Mononuclear cell (primary cell): ENCODE measurements at regions not wholly inside any gene's neighbourhood (a gene's known extent, or its start where the extent isn't known, plus 50 kb on each side); places are given as distances from the start of the nearest gene placed in this dataset.

Experiments
- H3K27me3 ChIP-seq: 2 replicates; pipeline ENCODE4 v1.6.0; 2011; ENCODE audit warnings: low read length, control low read depth; ENCODE audit not compliant: insufficient read depth
- H3K4me1 ChIP-seq: 2 replicates; pipeline ENCODE4 v1.5.1; 2011; ENCODE audit warnings: mild to moderate bottlenecking, low read length, control low read depth; ENCODE audit not compliant: insufficient read depth
- H3K4me3 ChIP-seq: 2 replicates; pipeline ENCODE4 v1.5.1; 2011; ENCODE audit warnings: mild to moderate bottlenecking, low read length, moderate library complexity
- H3K9me3 ChIP-seq: 2 replicates; pipeline ENCODE4 v1.5.1; 2011; ENCODE audit warnings: low read depth, mild to moderate bottlenecking, control low read depth, low read length

- Histone ChIP-seq H3K9me3 (no peaks in the 10 kb centered on the region), H3K27me3 (no peaks in the 10 kb centered on the region), H3K4me1 (no peaks in the 10 kb centered on the region), H3K4me3 (no peak overlapping the region)
Measured at GRCh38 chr13:106178816-106179215, 356.6 kb downstream of the EFNB2 start.

- Histone ChIP-seq H3K9me3 (no peaks in the 10 kb centered on the region), H3K4me3 (no peak overlapping the region), H3K4me1 (no peaks in the 10 kb centered on the region), H3K27me3 (no peaks in the 10 kb centered on the region)
Measured at GRCh38 chr13:106177146-106177545, 358.3 kb downstream of the EFNB2 start.

DNA sequence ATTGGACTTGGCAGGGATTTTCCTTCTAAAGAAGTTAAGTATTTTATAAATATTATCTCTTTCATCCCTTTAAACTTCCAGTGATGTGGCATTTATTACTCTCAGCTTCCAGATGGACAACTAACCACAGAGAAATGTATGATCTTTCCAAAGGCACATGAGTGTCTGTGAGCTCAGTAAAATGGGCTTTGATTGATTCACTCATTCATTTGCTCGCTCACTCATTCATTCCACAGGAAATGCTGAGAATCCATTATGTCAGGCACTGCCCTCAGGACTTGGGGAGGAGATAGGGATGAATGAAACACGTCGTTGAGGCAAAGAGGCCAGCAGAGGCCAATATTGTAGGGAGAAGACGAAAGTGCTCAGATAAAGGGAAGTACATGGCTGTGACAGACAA is 359.3 kb downstream of the EFNB2 start:
- H3K27me3 ChIP-seq, result no peaks in the 10 kb centered on the region
- H3K9me3 ChIP-seq, result no peaks in the 10 kb centered on the region
- no peaks in the 10 kb centered on the region for H3K4me1 ChIP-seq
- H3K4me3 ChIP-seq, result no peak overlapping the region

- no peaks in the 10 kb centered on the region for H3K27me3 ChIP-seq
- no peaks in the 10 kb centered on the region for H3K4me1 ChIP-seq
- H3K4me3 ChIP-seq, result no peak overlapping the region
- no peaks in the 10 kb centered on the region for H3K9me3 ChIP-seq
Measured at GRCh38 chr13:106173891-106174610, 361.4 kb downstream of the EFNB2 start.

DNA sequence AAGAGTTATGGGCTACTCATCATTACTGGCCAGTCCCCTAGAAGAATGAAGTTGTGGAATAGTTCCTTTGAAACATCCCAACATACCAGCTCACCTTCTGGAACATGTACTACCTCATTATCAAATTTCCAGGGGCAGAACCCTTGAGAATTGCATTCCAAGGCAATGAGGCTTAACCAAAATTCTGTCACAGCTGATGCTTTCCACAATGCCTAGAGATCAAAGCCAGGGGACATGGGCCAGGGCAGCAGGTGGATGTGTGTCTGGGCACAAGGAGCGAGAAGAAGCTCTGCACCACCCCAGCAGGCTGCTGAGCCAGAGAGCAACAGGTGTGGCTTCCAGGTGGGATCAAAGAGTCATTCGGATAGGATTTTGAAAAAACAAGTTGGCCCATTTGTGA is 362.1 kb downstream of the EFNB2 start:
- Histone ChIP-seq H3K9me3 (no peaks in the 10 kb centered on the region), H3K4me3 (no peak overlapping the region), H3K4me1 (no peaks in the 10 kb centered on the region), H3K27me3 (no peaks in the 10 kb centered on the region)

GRCh38 chr13:106172176-106172905 is 363.1 kb downstream of the EFNB2 start:
- Histone ChIP-seq H3K4me1 (no peaks in the 10 kb centered on the region), H3K4me3 (no peak overlapping the region), H3K9me3 (no peaks in the 10 kb centered on the region), H3K27me3 (no peaks in the 10 kb centered on the region)

GRCh38 chr13:106163426-106163825 is 372.0 kb downstream of the EFNB2 start:
- no peaks in the 10 kb centered on the region for H3K9me3 ChIP-seq
- no peaks in the 10 kb centered on the region for H3K4me1 ChIP-seq
- H3K27me3 ChIP-seq, result no peaks in the 10 kb centered on the region
- H3K4me3 ChIP-seq, result no peak overlapping the region

DNA sequence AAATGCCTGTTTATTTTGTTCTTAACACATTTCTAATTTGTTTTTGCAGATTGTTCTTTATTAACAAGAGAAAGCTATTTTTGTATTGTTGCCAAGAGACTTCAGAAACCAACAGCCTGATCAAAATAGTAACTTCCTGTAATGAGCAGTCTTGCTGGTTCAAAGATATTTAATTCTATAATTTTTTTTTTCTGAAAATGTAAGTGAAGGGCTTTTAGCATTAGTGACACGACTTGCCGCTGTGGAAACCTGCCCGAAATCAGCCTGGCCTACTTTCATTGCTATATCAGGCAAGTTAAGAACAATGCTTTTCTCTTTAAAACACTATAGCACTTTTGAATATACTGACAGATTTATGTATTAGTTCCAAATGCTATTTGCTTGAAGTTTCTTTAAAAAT is 374.3 kb downstream of the EFNB2 start:
- no peak overlapping the region for H3K4me3 ChIP-seq
- H3K4me1 ChIP-seq, result no peaks in the 10 kb centered on the region
- H3K9me3 ChIP-seq, result no peaks in the 10 kb centered on the region
- H3K27me3 ChIP-seq, result no peaks in the 10 kb centered on the region

DNA sequence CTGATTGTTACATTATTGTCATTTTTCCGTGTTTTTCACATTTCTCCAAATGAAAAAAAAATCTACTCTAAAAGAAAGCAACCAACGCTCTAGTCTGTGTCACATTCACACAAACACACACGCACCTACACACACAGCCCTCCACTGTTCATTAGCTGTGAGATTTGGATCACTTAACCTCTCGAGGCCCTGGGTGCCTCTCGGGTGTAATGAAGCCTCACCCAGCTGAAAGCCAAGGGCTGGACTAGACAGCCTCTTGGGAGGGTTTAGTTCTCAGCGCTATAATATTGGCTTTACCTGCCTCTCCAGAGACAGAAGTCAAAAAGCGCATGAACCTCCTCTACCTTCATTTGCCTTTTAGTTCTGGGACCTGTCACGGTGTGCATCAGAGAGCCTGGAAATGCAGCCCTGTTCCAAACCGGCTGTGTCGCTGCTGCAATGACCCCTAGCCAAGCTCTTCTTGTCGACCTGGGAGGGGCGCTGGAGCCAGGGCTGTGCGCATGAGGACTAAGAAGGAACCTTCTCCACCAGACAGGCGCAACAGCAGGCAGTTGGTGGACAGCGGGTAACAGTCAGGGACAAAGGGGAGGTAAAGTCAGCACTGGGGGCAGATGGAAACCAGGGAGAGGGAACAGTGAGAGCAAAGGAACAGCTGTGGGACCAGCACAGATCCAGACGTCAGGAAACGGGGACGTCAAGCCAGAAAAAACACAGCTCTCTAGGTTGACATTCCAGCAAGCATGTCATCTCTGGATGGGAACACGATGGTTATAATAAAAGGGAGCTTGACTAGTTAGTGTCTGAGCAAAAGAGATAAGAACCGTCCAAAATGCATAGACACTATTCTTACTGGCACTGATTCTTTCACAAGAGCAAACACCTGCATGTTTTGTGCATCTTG is 375.9 kb downstream of the EFNB2 start:
- Histone ChIP-seq H3K4me3 (no peak overlapping the region), H3K4me1 (no peaks in the 10 kb centered on the region), H3K27me3 (no peaks in the 10 kb centered on the region), H3K9me3 (no peaks in the 10 kb centered on the region)

GRCh38 chr13:106156468-106156867 is 379.0 kb downstream of the EFNB2 start:
- Histone ChIP-seq H3K27me3 (no peaks in the 10 kb centered on the region), H3K9me3 (no peaks in the 10 kb centered on the region), H3K4me3 (no peak overlapping the region), H3K4me1 (no peaks in the 10 kb centered on the region)

DNA sequence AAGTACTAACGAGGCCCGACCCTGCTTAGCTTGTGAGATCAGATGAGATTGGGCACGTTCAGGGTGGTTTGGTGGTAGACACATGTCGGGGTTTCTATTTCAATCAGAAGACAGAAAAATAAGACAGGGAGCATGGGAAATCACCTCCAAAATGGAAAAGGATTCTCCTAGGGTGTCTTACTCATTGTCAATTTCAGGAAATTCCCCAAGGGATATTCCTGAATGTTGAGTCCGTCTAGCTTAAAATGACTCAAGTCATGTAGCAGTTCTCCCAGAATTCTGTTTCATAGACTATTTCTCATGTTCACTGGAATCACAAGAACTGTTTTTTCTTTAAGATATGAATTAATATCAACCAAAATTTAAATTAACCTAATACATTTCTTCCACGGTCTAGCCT is 380.1 kb downstream of the EFNB2 start:
- no peaks in the 10 kb centered on the region for H3K27me3 ChIP-seq
- no peaks in the 10 kb centered on the region for H3K4me1 ChIP-seq
- no peak overlapping the region for H3K4me3 ChIP-seq
- no peaks in the 10 kb centered on the region for H3K9me3 ChIP-seq

- Histone ChIP-seq H3K4me1 (no peaks in the 10 kb centered on the region), H3K9me3 (no peaks in the 10 kb centered on the region), H3K27me3 (no peaks in the 10 kb centered on the region), H3K4me3 (no peak overlapping the region)
Measured at GRCh38 chr13:106153876-106154275, 381.6 kb downstream of the EFNB2 start.

DNA sequence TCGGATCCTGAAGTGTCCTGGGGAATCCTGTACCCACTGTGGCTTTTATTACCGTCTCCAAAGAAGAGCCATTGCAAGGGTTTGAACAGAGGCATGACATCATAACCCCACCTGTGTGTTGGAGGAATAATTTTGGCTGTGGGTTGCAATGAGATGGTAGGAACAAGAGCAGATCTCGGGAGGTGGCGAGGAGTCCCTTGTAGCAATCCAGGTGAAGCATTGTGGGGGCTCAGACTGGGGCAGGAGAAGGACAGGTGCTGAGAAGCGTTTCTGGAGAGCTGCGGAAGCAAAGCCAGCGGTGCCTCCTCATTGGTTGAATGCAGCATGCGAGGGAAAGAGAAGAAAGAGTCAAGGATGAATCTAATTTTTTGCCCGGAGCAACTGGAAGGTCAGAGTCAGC is 382.4 kb downstream of the EFNB2 start:
- no peaks in the 10 kb centered on the region for H3K27me3 ChIP-seq
- no peaks in the 10 kb centered on the region for H3K9me3 ChIP-seq
- no peak overlapping the region for H3K4me3 ChIP-seq
- H3K4me1 ChIP-seq, result no peaks in the 10 kb centered on the region

DNA sequence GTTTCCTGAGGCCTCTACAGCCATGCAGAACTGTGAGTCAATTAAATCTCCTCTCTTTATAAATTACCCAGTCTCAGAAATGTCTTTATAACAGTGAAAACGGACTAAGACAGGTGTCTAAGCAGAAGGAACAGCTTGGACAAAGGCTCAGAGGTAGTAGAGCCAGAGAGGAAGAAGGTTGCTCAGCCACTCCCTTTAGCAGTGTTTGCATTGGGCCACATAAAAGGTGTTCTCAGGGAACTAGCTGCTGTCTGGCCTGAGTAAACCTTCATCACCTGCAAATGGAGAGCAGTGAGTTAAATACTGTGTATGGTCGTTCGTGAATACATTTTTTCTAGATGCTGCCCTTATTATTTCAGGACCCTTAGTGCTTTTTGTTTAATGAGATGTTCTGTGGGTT is 383.4 kb downstream of the EFNB2 start:
- Histone ChIP-seq H3K4me1 (no peaks in the 10 kb centered on the region), H3K4me3 (no peak overlapping the region), H3K9me3 (no peaks in the 10 kb centered on the region), H3K27me3 (no peaks in the 10 kb centered on the region)

DNA sequence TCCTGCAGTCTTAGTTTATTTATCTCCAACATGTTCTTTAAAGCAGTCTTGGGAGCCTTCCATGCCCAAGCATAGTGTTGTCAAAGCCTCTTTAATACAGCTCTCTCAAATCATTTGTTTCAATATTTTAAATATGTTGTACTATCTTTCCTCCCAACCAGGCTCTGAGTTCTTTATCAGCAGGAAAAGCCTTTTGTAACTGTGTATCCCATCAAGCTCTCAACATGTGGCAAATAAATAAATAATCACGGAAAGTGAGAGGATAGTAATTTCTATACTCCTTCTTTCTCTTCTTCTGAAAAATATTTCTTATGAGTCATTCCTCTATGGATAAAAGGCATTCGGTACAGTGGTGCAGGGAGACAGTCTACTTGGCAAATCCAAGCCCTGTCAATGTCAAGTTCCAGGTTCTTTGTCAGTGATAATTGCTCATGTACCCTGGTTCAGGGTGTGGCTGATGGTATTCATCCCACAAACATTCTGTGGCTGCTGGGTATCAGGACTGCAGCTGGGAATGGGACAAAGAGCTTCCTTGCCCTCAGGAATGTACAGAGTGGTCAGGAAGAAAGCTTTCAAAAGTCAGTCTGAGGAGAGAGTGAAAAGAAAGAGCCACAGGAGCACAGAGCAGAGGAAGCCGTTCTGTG is 384.3 kb downstream of the EFNB2 start:
- no peak overlapping the region for H3K4me3 ChIP-seq
- H3K4me1 ChIP-seq, result no peaks in the 10 kb centered on the region
- H3K9me3 ChIP-seq, result no peaks in the 10 kb centered on the region
- H3K27me3 ChIP-seq, result no peaks in the 10 kb centered on the region
